HUDEP-2 (cell line): ENCODE measurements at regions not wholly inside any gene's neighbourhood (a gene's known extent, or its start where the extent isn't known, plus 50 kb on each side); places are given as distances from the start of the nearest gene placed in this dataset.

Experiments used
- DNase-seq, 76 experiments: peaks; one replicate each; lab custom pipeline; 2025; ENCODE audit not compliant: unreplicated experiment in 76 of 76; lab: John Stamatoyannopoulos, UW

DNA sequence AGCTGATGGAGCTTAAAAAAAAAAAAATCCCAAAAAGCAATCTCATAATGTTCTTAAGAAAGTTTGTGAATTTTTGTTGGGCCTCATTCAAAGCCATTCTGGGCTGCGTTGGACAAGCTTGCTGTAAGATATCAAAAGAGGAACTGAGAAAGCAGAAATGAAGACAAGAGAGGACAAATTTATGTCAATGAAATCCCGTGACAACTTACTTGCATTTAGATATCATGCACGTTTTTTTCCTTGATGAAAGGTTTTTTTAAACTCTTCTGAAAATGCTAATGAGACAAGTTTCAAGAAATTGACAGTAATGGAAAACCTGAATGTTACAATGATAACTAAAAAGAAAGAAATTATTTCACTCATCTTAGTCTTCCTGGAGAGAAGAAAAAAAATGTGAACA is 662.9 kb downstream of the SQOR start:
- no peak for DNase-seq

GRCh38 chr15:46300716-46301115 is 665.9 kb downstream of the SQOR start:
- DNase-seq: no peak

- DNase-seq: no peak
These were observed 666.5 kb downstream of the SQOR start for GRCh38 chr15:46301291-46301690.

DNA sequence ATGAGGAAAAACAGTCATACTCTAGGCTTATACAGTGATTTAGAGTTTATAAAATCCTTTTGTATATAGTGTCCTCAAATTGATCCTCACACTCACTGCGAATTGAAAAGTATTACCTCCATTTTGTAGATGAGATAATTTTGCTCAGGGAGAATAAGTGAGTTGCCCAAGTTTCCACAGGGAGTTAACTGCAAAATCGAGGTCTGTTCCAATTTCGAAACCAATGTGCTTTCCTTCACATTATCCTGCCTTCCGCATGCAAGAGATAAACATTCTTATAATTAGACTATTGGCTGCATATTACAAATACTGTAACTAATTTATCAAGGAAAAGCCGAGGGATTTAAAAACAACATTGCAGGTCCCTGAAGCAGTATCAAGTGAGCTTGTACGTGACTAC is 667.0 kb downstream of the SQOR start:
- DNase-seq: no peak

DNA sequence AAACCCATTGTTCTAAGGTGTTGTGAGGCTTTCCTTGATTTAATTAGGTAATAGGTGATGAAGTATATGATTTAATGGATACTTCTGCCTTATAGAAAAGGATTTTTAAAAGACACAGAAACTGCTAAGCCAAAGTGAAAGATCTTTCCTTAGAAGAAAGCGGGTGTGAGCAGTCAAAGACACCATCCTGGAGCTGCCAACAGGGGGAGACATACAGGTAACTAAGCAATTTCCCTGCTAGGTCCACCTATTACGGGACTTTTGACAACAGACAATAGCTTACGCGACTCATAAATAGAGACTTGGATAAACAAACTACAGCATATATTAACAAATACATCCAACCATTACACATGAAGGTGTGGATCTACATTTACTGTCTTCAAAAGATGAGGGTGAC is 669.5 kb downstream of the SQOR start:
- DNase-seq: peak in 5 of 76 experiments; percentile 0 to 13 (median 1)

GRCh38 chr15:46307746-46308145 is 672.9 kb downstream of the SQOR start:
- DNase-seq: no peak

DNA sequence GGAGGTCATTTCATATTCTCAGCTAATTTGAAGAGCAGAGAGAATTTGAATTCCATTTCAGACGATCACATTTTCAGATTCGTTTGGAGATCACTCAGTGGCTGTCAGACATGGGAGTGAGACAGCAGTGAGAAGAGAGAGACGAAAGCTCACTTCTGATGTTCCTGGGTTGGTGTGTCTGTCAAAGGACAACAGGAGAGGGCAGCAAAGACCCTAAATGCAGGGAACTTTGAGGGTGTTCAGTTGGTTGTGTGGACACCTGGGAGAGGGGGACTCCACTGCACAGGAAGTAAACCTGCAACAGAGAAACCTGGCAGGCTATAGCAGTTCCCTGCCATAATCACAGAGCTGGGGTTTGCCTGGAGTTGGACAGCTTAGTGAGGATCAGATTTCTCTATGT is 675.1 kb downstream of the SQOR start:
- no peak for DNase-seq

GRCh38 chr15:46312133-46312740 is 677.4 kb downstream of the SQOR start:
- peak in 39 of 76 experiments; percentile 0 to 49 (median 8) for DNase-seq

- DNase-seq: no peak
These were observed 680.6 kb downstream of the SQOR start for GRCh38 chr15:46315434-46315833.

DNA sequence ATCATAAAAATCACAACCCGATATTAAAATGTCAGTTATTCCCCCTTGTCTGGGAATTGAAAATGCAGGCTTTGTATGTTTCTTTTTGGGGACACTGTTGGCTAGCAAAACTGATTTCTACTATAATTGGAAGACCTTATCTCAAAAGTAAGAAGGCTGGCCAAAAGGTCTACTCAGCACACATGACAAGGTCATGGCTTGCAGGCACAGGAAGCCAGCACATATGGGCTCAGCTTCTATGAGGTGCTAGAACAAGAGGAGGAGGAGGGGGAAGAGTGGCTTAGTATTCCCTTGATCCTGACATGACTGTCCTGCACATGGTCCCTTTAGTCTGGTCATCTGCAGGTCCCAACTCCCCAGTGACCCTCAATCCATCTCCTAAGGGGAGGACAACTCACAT is 681.2 kb downstream of the SQOR start:
- DNase-seq: no peak

- no peak for DNase-seq
These were observed 682.2 kb downstream of the SQOR start for GRCh38 chr15:46317029-46317428.

GRCh38 chr15:46322753-46323152 is 687.9 kb downstream of the SQOR start:
- DNase-seq: no peak

- DNase-seq: no peak
These were observed 691.3 kb downstream of the SQOR start for GRCh38 chr15:46326173-46326572.

DNA sequence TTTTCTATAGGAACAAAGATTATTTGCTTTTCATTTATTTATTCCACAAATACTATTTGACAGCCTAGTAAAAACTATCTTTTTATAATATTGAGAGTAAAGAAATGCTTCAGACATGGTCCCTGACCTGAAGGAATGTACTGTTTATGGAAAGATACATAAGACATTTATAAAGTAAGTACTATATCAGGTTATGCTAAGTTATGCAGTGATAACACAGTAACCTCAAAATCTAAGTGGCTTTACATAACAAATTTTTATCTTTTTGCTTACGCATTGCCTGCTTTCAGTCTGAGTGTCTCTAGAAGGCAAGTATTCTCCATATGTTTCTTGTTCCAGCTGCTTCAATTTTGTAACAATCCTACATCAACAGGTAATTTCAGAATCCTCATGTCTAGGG is 694.0 kb downstream of the SQOR start:
- DNase-seq: no peak

GRCh38 chr15:46329876-46330275 is 695.0 kb downstream of the SQOR start:
- no peak for DNase-seq

GRCh38 chr15:46331546-46331945 is 696.7 kb downstream of the SQOR start:
- DNase-seq: no peak

DNA sequence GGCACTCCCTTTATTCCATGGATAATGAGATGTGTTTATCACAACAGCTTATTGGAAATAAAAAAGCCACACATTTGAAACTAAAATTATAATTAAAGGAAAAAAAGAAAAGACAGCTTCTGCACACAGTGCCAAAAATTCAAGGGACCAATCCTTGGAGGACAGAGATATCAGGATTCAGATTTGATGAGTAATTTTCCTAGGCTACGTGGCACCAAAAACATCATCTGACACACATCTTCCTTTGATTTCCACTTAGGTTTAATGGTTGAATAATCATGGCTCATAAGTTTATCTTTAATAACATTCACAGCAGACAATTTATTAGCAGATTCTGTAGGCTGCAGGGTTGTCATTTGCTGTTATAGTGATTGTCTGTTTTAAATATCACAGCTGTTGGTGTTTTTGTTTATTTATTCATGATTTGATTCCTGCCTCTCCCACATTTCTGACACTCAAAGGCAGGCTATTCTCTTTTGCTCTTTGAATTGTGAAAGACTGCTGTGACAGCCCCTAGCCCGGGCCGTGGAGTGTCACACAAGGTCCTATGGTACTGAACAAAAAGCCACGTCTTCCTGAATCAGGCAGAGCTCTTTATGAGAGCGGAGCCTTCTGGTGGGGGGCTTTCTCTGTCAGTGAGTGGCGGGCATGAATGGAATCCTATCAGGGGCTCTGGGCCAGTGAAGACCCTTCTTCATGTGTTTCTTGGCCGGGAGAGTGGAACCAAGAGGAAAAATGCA is 708.5 kb downstream of the SQOR start:
- DNase-seq: no peak

DNA sequence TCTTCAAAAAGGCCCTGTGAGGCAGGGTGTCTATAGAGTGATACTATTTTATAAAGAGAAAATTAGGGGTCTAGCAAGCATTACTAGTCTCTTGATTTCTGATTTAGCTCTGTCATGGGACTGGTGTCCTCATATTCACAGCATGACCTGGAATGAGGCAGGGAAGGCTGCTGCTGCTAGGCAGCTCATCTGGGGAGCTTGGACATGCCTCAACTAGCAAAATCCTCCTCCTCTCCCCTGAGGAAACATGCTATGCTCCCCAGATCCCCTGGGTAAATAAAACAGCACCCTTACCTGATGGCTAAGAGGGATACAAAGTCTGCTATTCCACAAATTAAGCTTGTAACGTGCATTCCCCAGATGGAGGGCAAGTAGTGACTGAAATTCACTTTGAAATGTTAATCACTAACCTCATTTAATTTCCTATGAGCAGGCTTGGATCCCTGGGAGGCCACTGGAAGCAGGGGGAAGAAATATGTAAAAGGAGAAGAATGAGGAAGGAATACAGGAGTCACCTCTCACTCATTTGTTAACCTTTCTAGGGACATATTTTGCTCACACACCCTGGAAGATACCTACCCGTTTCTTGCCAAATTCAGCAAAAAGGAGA is 709.4 kb downstream of the SQOR start:
- no peak for DNase-seq

GRCh38 chr15:46344915-46345314 is 710.1 kb downstream of the SQOR start:
- no peak for DNase-seq

DNA sequence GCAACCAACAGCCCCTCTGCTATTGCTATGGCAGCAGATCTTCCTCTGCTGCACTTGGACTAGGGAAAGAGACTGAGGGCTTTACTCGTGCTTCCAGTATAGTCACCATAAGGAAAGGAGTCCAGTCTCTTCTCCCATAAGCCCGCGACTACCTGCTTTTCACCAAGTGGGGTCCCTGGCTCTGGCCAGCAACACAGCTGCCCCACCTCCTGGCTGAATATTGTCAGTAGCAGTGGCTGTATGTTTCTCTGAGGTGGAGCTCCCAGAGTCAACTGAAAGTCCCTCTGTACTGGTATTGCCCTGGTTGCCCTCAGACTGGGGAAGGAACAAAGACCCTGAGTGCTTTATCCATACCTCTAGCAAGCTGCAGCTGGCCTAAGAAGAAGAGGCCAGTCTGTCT is 719.6 kb downstream of the SQOR start:
- no peak for DNase-seq

GRCh38 chr15:46365572-46365971 is 730.7 kb downstream of the SQOR start:
- no peak for DNase-seq

DNA sequence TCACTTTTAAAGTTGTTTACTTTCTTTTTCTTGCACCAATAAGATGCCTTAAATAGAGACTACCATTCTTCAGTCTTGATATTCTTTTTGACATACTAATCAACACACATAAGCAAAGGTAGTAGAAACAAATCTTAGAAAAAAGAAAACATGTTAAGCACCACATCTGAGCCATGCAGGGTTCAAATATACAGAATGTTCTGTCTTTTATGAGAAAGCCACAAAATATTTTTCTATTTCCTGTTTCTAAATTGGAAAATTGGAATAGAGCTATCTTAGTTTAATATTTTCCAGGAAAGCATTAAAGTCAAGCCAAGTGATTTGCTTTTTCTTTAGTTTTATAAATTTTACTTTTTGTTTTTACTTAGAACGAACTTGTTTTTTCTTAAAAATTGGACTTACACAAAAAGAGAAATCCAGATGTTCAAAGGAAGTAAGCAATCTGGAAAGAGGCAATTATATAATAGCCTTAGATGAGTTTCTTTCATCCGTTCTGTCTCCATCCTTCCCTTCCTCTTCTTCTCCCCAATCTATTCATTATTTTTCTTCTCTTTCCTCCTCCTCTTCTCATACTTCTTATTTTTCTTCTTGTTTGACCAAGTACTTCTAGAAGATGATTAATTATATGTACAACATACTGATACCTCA is 731.7 kb downstream of the SQOR start:
- no peak for DNase-seq
